AG10803 (cell line): ENCODE measurements at regions not wholly inside any gene's neighbourhood (a gene's known extent, or its start where the extent isn't known, plus 50 kb on each side); places are given as distances from the start of the nearest gene placed in this dataset.

Experiments
- DNase-seq: peaks from one replicate; pipeline ENCODE4 v3.0.0; 2010; ENCODE audit warnings: low read depth
- H3K4me3 ChIP-seq: 2 replicates; pipeline ENCODE4 v1.5.1; 2011; ENCODE audit warnings: mild to moderate bottlenecking, low read length, control low read depth
- TF ChIP-seq, protein P1 (sequence below): conservative IDR thresholded peaks from 2 replicates; pipeline ENCODE4 v1.5.1; 2011; ENCODE audit warnings: mild to moderate bottlenecking, low read length, control low read depth, inconsistent platforms

DNA sequence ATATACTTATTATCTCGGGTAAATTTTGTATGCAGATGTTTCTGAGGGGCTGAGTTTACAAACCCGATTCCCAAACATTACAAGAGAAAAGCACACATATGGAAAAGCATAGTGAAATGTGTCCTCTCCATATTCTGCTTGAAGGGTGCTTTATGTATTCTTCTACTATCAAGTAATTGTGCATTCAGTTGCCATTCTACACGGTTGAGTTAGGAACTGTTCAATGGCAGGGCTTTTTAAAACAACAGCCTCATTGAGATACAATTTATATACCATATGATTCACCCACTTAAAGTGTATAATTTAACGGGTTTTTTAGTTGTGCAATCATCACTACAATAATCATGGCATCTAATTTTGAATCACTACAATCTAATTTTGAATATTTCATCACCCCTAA is 138.4 kb upstream of the DLGAP1 start:
- TF ChIP-seq, protein P1, sequence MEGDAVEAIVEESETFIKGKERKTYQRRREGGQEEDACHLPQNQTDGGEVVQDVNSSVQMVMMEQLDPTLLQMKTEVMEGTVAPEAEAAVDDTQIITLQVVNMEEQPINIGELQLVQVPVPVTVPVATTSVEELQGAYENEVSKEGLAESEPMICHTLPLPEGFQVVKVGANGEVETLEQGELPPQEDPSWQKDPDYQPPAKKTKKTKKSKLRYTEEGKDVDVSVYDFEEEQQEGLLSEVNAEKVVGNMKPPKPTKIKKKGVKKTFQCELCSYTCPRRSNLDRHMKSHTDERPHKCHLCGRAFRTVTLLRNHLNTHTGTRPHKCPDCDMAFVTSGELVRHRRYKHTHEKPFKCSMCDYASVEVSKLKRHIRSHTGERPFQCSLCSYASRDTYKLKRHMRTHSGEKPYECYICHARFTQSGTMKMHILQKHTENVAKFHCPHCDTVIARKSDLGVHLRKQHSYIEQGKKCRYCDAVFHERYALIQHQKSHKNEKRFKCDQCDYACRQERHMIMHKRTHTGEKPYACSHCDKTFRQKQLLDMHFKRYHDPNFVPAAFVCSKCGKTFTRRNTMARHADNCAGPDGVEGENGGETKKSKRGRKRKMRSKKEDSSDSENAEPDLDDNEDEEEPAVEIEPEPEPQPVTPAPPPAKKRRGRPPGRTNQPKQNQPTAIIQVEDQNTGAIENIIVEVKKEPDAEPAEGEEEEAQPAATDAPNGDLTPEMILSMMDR, result no peak

DNA sequence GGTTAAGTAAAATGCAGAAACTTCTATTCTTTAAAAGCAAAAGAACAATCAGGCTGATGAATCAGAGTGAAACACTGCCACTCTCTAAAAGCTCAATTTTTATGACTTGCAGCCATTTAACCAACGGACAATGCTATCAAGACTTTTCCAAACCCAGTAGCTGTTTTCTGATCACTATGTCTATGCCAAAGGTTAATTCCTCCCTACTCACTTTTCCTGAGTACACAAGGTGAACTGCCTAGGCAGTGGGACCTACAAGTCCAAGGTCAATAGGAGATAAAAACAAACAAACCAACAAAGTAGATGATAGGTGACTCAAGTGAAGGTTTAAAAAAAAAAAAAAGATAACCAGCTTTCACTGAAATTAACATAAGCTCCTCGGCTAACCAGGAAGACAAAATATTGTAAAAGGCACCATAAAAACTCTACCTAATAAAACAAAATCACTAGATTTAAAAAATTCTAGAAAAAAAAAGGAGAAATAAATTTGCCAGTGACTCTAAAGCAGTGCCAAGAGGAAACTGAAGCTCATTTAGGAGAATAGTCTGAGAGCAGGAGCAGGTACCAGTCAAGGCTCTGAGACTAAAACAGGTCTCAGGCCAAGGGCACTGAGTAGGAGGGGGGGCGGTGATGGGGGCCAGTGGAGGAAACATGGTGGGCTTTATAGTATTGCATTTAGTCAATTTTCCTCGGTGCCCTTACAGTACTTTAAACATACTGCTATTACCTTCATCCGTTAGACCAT is 134.1 kb upstream of the DLGAP1 start:
- no peak for DNase-seq
- H3K4me3 ChIP-seq, result no peak overlapping the region
- TF ChIP-seq, protein P1, result no peak

More for the DNA sequence above, 138.4 kb upstream of the DLGAP1 start:
- H3K4me3 ChIP-seq, result no peak overlapping the region
- DNase-seq, result no peak

DNA sequence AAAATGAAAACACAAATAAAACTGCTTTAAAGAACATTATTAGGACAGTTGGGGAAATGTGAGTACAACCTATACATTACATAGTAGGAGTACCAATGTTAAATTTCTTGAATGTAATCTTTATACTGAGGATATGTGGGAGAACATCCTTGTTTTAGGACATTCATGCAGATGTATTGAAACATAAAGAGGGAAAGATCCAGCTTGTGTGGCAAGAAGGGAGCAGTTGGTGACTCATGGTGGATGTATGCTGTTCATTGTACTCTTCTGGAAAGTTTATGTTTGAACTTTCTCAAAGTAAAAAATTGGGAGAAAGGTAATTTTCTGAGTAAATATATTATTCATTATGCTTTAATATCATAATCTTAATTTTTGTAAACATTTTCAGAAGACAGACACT is 132.1 kb upstream of the DLGAP1 start:
- TF ChIP-seq, protein P1, result no peak
- no peak overlapping the region for H3K4me3 ChIP-seq
- no peak for DNase-seq

- DNase-seq, result no peak
- no peak overlapping the region for H3K4me3 ChIP-seq
- TF ChIP-seq, protein P1, result no peak
These were observed 131.6 kb upstream of the DLGAP1 start for GRCh38 chr18:4586731-4587130.

DNA sequence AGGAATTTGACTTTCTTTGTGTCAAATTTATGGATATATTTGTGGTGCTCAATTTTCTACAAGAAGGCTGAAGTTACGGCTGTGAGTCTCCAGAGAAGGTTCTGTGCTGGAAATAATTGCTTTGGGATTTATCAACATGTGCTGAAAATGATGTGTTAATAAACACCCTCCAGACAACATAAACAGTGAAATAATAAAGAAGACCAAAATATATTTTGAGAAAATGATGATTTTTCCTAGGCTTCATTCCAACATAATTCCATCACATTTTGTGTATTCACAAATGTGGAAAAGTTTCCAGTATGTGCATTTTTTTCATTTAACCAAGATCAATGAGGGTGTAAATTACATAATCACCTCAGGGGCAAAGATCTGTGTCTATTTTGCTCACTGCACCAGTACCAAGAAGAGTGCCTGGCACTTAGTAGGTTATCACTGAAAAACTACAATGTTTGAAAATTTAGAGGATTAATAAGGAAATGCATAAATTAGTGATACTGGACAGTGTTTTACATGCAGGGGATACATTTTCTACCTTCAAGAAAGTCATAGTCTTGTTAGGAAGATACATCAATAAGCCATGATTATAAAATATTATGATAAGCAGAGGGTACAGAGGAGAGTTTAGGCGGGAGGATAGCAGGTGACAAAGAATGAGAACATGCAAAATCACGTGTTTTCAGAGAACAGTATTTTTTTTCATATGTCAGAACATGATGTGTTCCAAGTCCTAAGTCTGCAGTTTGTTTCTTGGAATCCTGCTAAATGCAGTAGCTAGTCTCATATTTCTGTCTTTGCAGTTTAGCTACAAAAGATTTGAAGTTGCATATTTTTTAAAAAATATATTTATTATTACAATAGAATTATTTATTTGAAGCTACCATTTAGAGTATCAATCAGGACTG is 127.6 kb upstream of the DLGAP1 start:
- TF ChIP-seq, protein P1, result no peak
- H3K4me3 ChIP-seq, result no peak overlapping the region
- no peak for DNase-seq

DNA sequence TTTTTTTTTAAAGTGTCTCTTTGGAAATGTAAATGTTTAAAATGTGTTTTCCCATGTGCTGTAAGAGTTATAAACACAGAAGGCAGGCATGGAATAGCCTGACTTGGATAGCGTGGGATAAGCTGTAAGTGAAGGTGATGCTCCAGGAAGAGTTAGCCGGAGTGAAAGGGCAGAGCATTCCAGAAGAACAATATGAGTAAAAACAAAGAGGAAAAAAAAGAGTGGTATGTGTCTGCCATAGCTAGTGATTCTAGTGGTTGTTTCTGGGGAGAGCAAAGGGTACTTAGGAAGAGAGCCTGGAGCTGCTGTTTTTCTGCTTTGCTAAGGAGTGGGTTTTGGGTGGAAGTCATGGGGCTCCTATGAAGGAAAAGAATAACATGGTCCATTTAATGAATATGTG is 126.9 kb upstream of the DLGAP1 start:
- DNase-seq, result no peak
- H3K4me3 ChIP-seq, result no peak overlapping the region
- TF ChIP-seq, protein P1, result no peak
